ENCODE measurements at regions not wholly inside any gene's neighbourhood (a gene's known extent, or its start where the extent isn't known, plus 50 kb on each side); places are given as distances from the start of the nearest gene placed in this dataset.

DNA sequence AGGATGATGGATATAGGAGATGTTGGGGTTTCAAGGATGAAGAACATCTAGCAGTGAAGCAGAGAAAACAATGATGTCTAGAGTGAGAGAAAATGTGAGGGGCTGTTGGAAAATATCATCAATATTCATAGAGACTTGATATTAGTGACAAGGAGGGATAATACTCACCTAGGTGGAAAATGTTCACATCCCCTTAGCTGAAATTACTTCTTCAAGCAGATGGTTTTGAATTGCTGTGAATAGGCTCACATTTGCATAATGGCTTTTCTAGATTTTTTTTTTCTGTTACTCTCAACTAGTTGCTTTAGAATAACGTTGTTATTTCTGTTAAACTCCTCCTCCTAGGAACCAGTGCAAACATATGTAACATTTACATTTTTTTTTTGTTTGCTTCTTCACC is 61.6 kb upstream of the MAP1B start:
- ChIA-PET CTCF (ENCODE audit: low intra/inter-chr PET ratio, low total read pairs) (no interaction called here), POLR2A (no interaction called here)
- Histone ChIP-seq H3K4me3 (replicated peaks in 1 of 3; ENCODE audit: insufficient read depth in 1 of 3, low read depth in 2 of 3, low read length in 3 of 3) (no peak overlapping the region), H2AFZ (ENCODE audit: low read length) (no peak overlapping the region), H3K27ac (ENCODE audit: extremely low read length, insufficient read depth, low read length) (no peak overlapping the region), H3K4me1 (ENCODE audit: insufficient read depth, low read length) (no peaks in the 10 kb centered on the region), H4K20me1 (ENCODE audit: insufficient read depth, low read length) (no peaks in the 10 kb centered on the region), H3K9me3 (ENCODE audit: low read length) (no peaks in the 10 kb centered on the region), H3K9ac (ENCODE audit: insufficient read depth, low read depth, low read length) (no peak overlapping the region), H3K4me2 (ENCODE audit: low read depth, low read length) (no peak overlapping the region), H3K79me2 (ENCODE audit: insufficient read depth, low read length) (no peaks in the 10 kb centered on the region), H3K27me3 (ENCODE audit: control insufficient read depth in 1 of 2, insufficient read depth in 2 of 2, low read length in 2 of 2) (peaks cover 0 to 3% of the 10 kb centered on the region in 2 experiments; a peak in 1 of 5 replicates), H3K36me3 (replicated peaks in 1 of 2; ENCODE audit: control insufficient read depth in 1 of 2, insufficient read depth in 2 of 2, low read length in 2 of 2) (no peaks in the 10 kb centered on the region)
- TF ChIP-seq ZNF883 (CRISPR knock-in tag; IDR thresholded peaks at IDR 0.05; ENCODE audit: not compliant biosample characterization) = no peak
- no peak for TF ChIP-seq PHF21A (CRISPR knock-in tag; IDR thresholded peaks at IDR 0.05)
- TF ChIP-seq RBFOX2 (IDR thresholded peaks at IDR 0.05; ENCODE audit: low read depth, low read length) = no peak
- TF ChIP-seq ZNF550 (CRISPR knock-in tag; IDR thresholded peaks at IDR 0.05; ENCODE audit: borderline replicate concordance) = no peak
- TF ChIP-seq EZH2 (conservative IDR thresholded peaks at IDR 0.05; ENCODE audit: low read depth, low read length) = no peak
- no peak for TF ChIP-seq NCOA1 (CRISPR knock-in tag; IDR thresholded peaks at IDR 0.05)
- TF ChIP-seq MLLT10 (CRISPR knock-in tag; IDR thresholded peaks at IDR 0.05) = no peak
- no peak for TF ChIP-seq ZNF788 (CRISPR knock-in tag; IDR thresholded peaks at IDR 0.05; ENCODE audit: borderline replicate concordance)
- TF ChIP-seq ZNF691 (CRISPR knock-in tag; IDR thresholded peaks at IDR 0.05; ENCODE audit: borderline replicate concordance, low read depth) = no peak
- no peak for TF ChIP-seq ONECUT2 (CRISPR knock-in tag; IDR thresholded peaks at IDR 0.05)
- DNase-seq (ENCODE audit: low spot score) = no peak
- 0% methylated on average over 1 of the region's 1 CpG for WGBS (ENCODE audit: low lambda C conversion rate)
- BruUV-seq (replicated peaks) = no TSS peak
- in situ Hi-C loops (cut with HindIII; ENCODE audit: extremely low pct_ligation_motif_present, low pct_unique_long_range_greater_than_20kb) = no loop called here
- no peak for ATAC-seq
- intact Hi-C loops (cut with micrococcal nuclease; ENCODE audit: unreplicated experiment) = no loop called here
- FAIRE-seq = no peak

DNA sequence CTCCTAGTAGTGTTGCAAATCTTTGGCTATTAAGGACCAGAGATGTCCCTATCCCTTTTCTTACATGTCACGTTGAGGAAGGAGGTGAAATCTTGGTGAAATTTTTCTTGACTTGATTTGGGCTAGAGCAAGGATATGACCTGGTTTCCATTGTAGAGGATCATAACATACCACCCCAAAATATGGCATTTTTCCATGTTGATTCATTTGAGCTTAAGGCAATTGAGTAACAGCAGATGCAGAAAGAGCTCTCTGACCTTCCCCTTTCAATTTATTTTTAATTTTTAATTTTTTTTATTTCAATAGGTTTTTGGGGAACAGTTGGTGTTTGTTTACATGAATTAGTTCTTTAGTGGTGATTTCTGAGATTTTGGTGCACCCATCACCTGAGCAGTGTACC is 61.2 kb upstream of the MAP1B start:
- no peak for DNase-seq (ENCODE audit: low spot score)
- no TSS peak for BruUV-seq (replicated peaks)
- Histone ChIP-seq H3K9ac (ENCODE audit: insufficient read depth, low read depth, low read length) (no peak overlapping the region), H3K27ac (ENCODE audit: extremely low read length, insufficient read depth, low read length) (no peak overlapping the region), H3K4me2 (ENCODE audit: low read depth, low read length) (no peak overlapping the region), H3K4me1 (ENCODE audit: insufficient read depth, low read length) (no peaks in the 10 kb centered on the region), H3K4me3 (replicated peaks in 1 of 3; ENCODE audit: insufficient read depth in 1 of 3, low read depth in 2 of 3, low read length in 3 of 3) (no peak overlapping the region), H3K79me2 (ENCODE audit: insufficient read depth, low read length) (no peaks in the 10 kb centered on the region), H3K9me3 (ENCODE audit: low read length) (no peaks in the 10 kb centered on the region), H2AFZ (ENCODE audit: low read length) (no peak overlapping the region), H3K36me3 (replicated peaks in 1 of 2; ENCODE audit: control insufficient read depth in 1 of 2, insufficient read depth in 2 of 2, low read length in 2 of 2) (no peaks in the 10 kb centered on the region), H3K27me3 (ENCODE audit: control insufficient read depth in 1 of 2, insufficient read depth in 2 of 2, low read length in 2 of 2) (0 out of 5 replicates have a peak, but pooled peaks cover 0 to 3% of the 10 kb centered on the region in 2 experiments), H4K20me1 (ENCODE audit: insufficient read depth, low read length) (no peaks in the 10 kb centered on the region)
- ChIA-PET CTCF (ENCODE audit: low intra/inter-chr PET ratio, low total read pairs) (no interaction called here), POLR2A (no interaction called here)
- 0% methylated on average over 1 of the region's 1 CpG for WGBS (ENCODE audit: low lambda C conversion rate)
- ATAC-seq = no peak
- FAIRE-seq = no peak
- in situ Hi-C loops (cut with HindIII; ENCODE audit: extremely low pct_ligation_motif_present, low pct_unique_long_range_greater_than_20kb) (no loop called here), intact Hi-C loops (cut with micrococcal nuclease; ENCODE audit: unreplicated experiment) (no loop called here)
- TF ChIP-seq, protein P1, sequence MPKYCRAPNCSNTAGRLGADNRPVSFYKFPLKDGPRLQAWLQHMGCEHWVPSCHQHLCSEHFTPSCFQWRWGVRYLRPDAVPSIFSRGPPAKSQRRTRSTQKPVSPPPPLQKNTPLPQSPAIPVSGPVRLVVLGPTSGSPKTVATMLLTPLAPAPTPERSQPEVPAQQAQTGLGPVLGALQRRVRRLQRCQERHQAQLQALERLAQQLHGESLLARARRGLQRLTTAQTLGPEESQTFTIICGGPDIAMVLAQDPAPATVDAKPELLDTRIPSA (CRISPR knock-in tag; IDR thresholded peaks at IDR 0.05; ENCODE audit: borderline replicate concordance) = no peak
- TF ChIP-seq ZNF430 (CRISPR knock-in tag; IDR thresholded peaks at IDR 0.05) = no peak
- TF ChIP-seq, protein P2, sequence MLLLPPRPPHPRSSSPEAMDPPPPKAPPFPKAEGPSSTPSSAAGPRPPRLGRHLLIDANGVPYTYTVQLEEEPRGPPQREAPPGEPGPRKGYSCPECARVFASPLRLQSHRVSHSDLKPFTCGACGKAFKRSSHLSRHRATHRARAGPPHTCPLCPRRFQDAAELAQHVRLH (CRISPR knock-in tag; IDR thresholded peaks at IDR 0.05; ENCODE audit: borderline replicate concordance, low read depth) = no peak
- no peak for TF ChIP-seq GTF2F1 (IDR thresholded peaks at IDR 0.05; ENCODE audit: low read length)
- no peak for TF ChIP-seq ZSCAN25 (CRISPR knock-in tag; IDR thresholded peaks at IDR 0.05)
- no peak for TF ChIP-seq ZNF337 (CRISPR knock-in tag; IDR thresholded peaks at IDR 0.05; ENCODE audit: borderline replicate concordance, low read depth)
- no peak for TF ChIP-seq FOSL2 (CRISPR knock-in tag; IDR thresholded peaks at IDR 0.05)
- TF ChIP-seq MYNN (CRISPR knock-in tag; IDR thresholded peaks at IDR 0.05; ENCODE audit: low read depth) = no peak
- TF ChIP-seq ZNF256 (CRISPR knock-in tag; conservative IDR thresholded peaks at IDR 0.05) = no peak
- no peak for TF ChIP-seq SMARCE1 (IDR thresholded peaks at IDR 0.05; ENCODE audit: borderline replicate concordance)
- no peak for TF ChIP-seq HMG20A (CRISPR knock-in tag; IDR thresholded peaks at IDR 0.05; ENCODE audit: borderline replicate concordance)
- TF ChIP-seq XBP1 (CRISPR knock-in tag; IDR thresholded peaks at IDR 0.05) = no peak
